Karpas-422 (cell line): ENCODE measurements at regions not wholly inside any gene's neighbourhood (a gene's known extent, or its start where the extent isn't known, plus 50 kb on each side); places are given as distances from the start of the nearest gene placed in this dataset.

ENCODE experiments used
- DNase-seq: peaks from one replicate; pipeline ENCODE4 v3.0.0-alpha.2; 2015
- H2AFZ ChIP-seq: fragments of 200-600 bp; sonication (generic); 2 replicates; pipeline ENCODE4 v1.6.1; 2014; ENCODE audit warnings: antibody characterized with exemption, low read length, mixed read lengths
- H3K27ac ChIP-seq: fragments of 200-600 bp; sonication (generic); 2 replicates; pipeline ENCODE4 v1.5.1; 2014; ENCODE audit warnings: mild to moderate bottlenecking, low read length, moderate library complexity
- H3K27me3 ChIP-seq: fragments of 200-600 bp; sonication (generic); 2 replicates; pipeline ENCODE4 v1.6.1; 2014; ENCODE audit warnings: low read length, mixed read lengths
- H3K36me3 ChIP-seq: fragments of 200-600 bp; sonication (generic); 2 replicates; pipeline ENCODE4 v1.6.1; 2014; ENCODE audit warnings: low read length, mixed read lengths; ENCODE audit not compliant: insufficient read depth
- H3K4me1 ChIP-seq: fragments of 200-600 bp; sonication (generic); 2 replicates; pipeline ENCODE4 v1.6.1; 2014; ENCODE audit warnings: mild to moderate bottlenecking, low read length, mixed read lengths
- H3K4me2 ChIP-seq: fragments of 200-600 bp; sonication (generic); 2 replicates; pipeline ENCODE4 v1.6.1; 2014; ENCODE audit warnings: low read length, low read depth, mild to moderate bottlenecking; ENCODE audit not compliant: poor library complexity, severe bottlenecking
- H3K4me3 ChIP-seq: fragments of 200-600 bp; sonication (generic); 2 replicates; pipeline ENCODE4 v1.5.1; 2014; ENCODE audit warnings: mild to moderate bottlenecking, antibody characterized with exemption, low read length, mixed read lengths
- H3K79me2 ChIP-seq: fragments of 200-600 bp; sonication (generic); 2 replicates; pipeline ENCODE4 v1.6.1; 2014; ENCODE audit warnings: mild to moderate bottlenecking, low read length, mixed read lengths
- H3K9ac ChIP-seq: fragments of 200-600 bp; sonication (generic); 2 replicates; pipeline ENCODE4 v1.6.0; 2014; ENCODE audit warnings: low read length
- H3K9me2 ChIP-seq: fragments of 200-600 bp; sonication (generic), shearing (Covaris generic); replicated peaks from 2 replicates; pipeline ENCODE4 v1.6.0; 2014; ENCODE audit warnings: mild to moderate bottlenecking, low read length, moderate library complexity; ENCODE audit not compliant: insufficient read depth
- H3K9me3 ChIP-seq: fragments of 300-700, 200-600 bp; sonication (generic); 2 replicates; pipeline ENCODE4 v1.6.1; 2014; ENCODE audit warnings: low read length, mixed read lengths
- H4K20me1 ChIP-seq: fragments of 200-600 bp; sonication (generic); 2 replicates; pipeline ENCODE4 v1.6.1; 2014; ENCODE audit warnings: mild to moderate bottlenecking, antibody characterized with exemption, low read length, low read depth; ENCODE audit not compliant: insufficient read depth

- Histone ChIP-seq H3K4me2 (no peak overlapping the region), H3K9me3 (no peaks in the 10 kb centered on the region), H3K36me3 (no peaks in the 10 kb centered on the region), H4K20me1 (no peaks in the 10 kb centered on the region), H3K9ac (no peak overlapping the region), H3K4me1 (no peaks in the 10 kb centered on the region), H3K4me3 (no peak overlapping the region), H3K27ac (no peak overlapping the region), H2AFZ (no peak overlapping the region), H3K9me2 (peaks cover 5% of the 10 kb centered on the region; the same call in 1 of the 2 replicates), H3K27me3 (no peaks in the 10 kb centered on the region), H3K79me2 (no peaks in the 10 kb centered on the region)
- DNase-seq: no peak
These were observed 95.5 kb upstream of the CPEB2 start for GRCh38 chr4:14906805-14907204.

GRCh38 chr4:14908635-14909034, 93.6 kb upstream of the CPEB2 start:
- H4K20me1 ChIP-seq: no peaks in the 10 kb centered on the region
- no peak for DNase-seq
- H3K27me3 ChIP-seq: no peaks in the 10 kb centered on the region
- H3K4me1 ChIP-seq: no peaks in the 10 kb centered on the region
- no peak overlapping the region for H2AFZ ChIP-seq
- H3K27ac ChIP-seq: no peak overlapping the region
- H3K36me3 ChIP-seq: no peaks in the 10 kb centered on the region
- no peak overlapping the region for H3K4me3 ChIP-seq
- peaks cover 5% of the 10 kb centered on the region; the same call in 1 of the 2 replicates for H3K9me2 ChIP-seq
- H3K79me2 ChIP-seq: no peaks in the 10 kb centered on the region
- H3K4me2 ChIP-seq: no peak overlapping the region
- no peak overlapping the region for H3K9ac ChIP-seq
- no peaks in the 10 kb centered on the region for H3K9me3 ChIP-seq

- Histone ChIP-seq H3K4me1 (no peaks in the 10 kb centered on the region), H4K20me1 (no peaks in the 10 kb centered on the region), H3K36me3 (no peaks in the 10 kb centered on the region), H3K27ac (no peak overlapping the region), H3K9me3 (no peaks in the 10 kb centered on the region), H3K9me2 (peaks cover 5% of the 10 kb centered on the region; the same call in 1 of the 2 replicates), H3K27me3 (no peaks in the 10 kb centered on the region), H3K9ac (no peak overlapping the region), H3K4me2 (no peak overlapping the region), H3K4me3 (no peak overlapping the region), H2AFZ (no peak overlapping the region), H3K79me2 (no peaks in the 10 kb centered on the region)
- no peak for DNase-seq
These were observed 91.9 kb upstream of the CPEB2 start for GRCh38 chr4:14910411-14910810.

- DNase-seq: no peak
- Histone ChIP-seq H3K79me2 (no peaks in the 10 kb centered on the region), H3K4me2 (no peak overlapping the region), H4K20me1 (no peaks in the 10 kb centered on the region), H3K4me3 (no peak overlapping the region), H3K9me3 (no peaks in the 10 kb centered on the region), H3K4me1 (no peaks in the 10 kb centered on the region), H3K27ac (no peak overlapping the region), H2AFZ (no peak overlapping the region), H3K9ac (no peak overlapping the region), H3K36me3 (no peaks in the 10 kb centered on the region), H3K27me3 (no peaks in the 10 kb centered on the region), H3K9me2 (no peaks in the 10 kb centered on the region; the same call in 1 of the 2 replicates)
These were observed 89.9 kb upstream of the CPEB2 start for GRCh38 chr4:14912426-14912825.

GRCh38 chr4:14915018-14915417, 87.3 kb upstream of the CPEB2 start:
- no peak overlapping the region for H3K27ac ChIP-seq
- no peaks in the 10 kb centered on the region for H3K36me3 ChIP-seq
- H3K9me3 ChIP-seq: no peaks in the 10 kb centered on the region
- H2AFZ ChIP-seq: no peak overlapping the region
- no peaks in the 10 kb centered on the region for H3K9me2 ChIP-seq
- H3K9ac ChIP-seq: no peak overlapping the region
- no peaks in the 10 kb centered on the region for H4K20me1 ChIP-seq
- no peaks in the 10 kb centered on the region for H3K79me2 ChIP-seq
- H3K4me3 ChIP-seq: no peak overlapping the region
- H3K27me3 ChIP-seq: no peaks in the 10 kb centered on the region
- no peak for DNase-seq
- no peaks in the 10 kb centered on the region for H3K4me1 ChIP-seq
- no peak overlapping the region for H3K4me2 ChIP-seq

- Histone ChIP-seq H3K9me3 (no peaks in the 10 kb centered on the region), H3K36me3 (no peaks in the 10 kb centered on the region), H3K4me1 (no peaks in the 10 kb centered on the region), H3K4me2 (no peak overlapping the region), H3K4me3 (no peak overlapping the region), H3K9me2 (no peaks in the 10 kb centered on the region), H3K27ac (no peak overlapping the region), H4K20me1 (no peaks in the 10 kb centered on the region), H3K79me2 (no peaks in the 10 kb centered on the region), H3K9ac (no peak overlapping the region), H2AFZ (no peak overlapping the region), H3K27me3 (no peaks in the 10 kb centered on the region)
- no peak for DNase-seq
These were observed 85.6 kb upstream of the CPEB2 start for GRCh38 chr4:14916554-14917297.

- no peak overlapping the region for H3K4me2 ChIP-seq
- DNase-seq: no peak
- H3K79me2 ChIP-seq: no peaks in the 10 kb centered on the region
- no peaks in the 10 kb centered on the region for H3K4me1 ChIP-seq
- H3K9me2 ChIP-seq: no peaks in the 10 kb centered on the region
- no peak overlapping the region for H2AFZ ChIP-seq
- no peaks in the 10 kb centered on the region for H3K27me3 ChIP-seq
- H3K4me3 ChIP-seq: no peak overlapping the region
- no peaks in the 10 kb centered on the region for H4K20me1 ChIP-seq
- no peaks in the 10 kb centered on the region for H3K9me3 ChIP-seq
- no peak overlapping the region for H3K9ac ChIP-seq
- no peaks in the 10 kb centered on the region for H3K36me3 ChIP-seq
- no peak overlapping the region for H3K27ac ChIP-seq
These were observed 85.0 kb upstream of the CPEB2 start for GRCh38 chr4:14917298-14917633.

- no peak overlapping the region for H3K27ac ChIP-seq
- no peaks in the 10 kb centered on the region for H3K9me2 ChIP-seq
- DNase-seq: no peak
- no peaks in the 10 kb centered on the region for H4K20me1 ChIP-seq
- H3K27me3 ChIP-seq: no peaks in the 10 kb centered on the region
- no peaks in the 10 kb centered on the region for H3K4me1 ChIP-seq
- no peak overlapping the region for H2AFZ ChIP-seq
- no peak overlapping the region for H3K9ac ChIP-seq
- H3K4me3 ChIP-seq: no peak overlapping the region
- no peaks in the 10 kb centered on the region for H3K79me2 ChIP-seq
- no peak overlapping the region for H3K4me2 ChIP-seq
- H3K9me3 ChIP-seq: no peaks in the 10 kb centered on the region
- H3K36me3 ChIP-seq: no peaks in the 10 kb centered on the region
These were observed 83.9 kb upstream of the CPEB2 start for GRCh38 chr4:14918336-14918735.
